GM18498 (cell line): ENCODE measurements at regions not wholly inside any gene's neighbourhood (a gene's known extent, or its start where the extent isn't known, plus 50 kb on each side); places are given as distances from the start of the nearest gene placed in this dataset.

ENCODE experiments used
- ATAC-seq: cut with Tn5 transposase; IDR thresholded peaks from one replicate; pipeline ENCODE4 v1.9.1; 2021; ENCODE audit warnings: mild to moderate bottlenecking, moderate library complexity; ENCODE audit not compliant: unreplicated experiment

- ATAC-seq, result no peak
These were observed 626.1 kb downstream of the PTPRC start for GRCh38 chr1:199264911-199265310.

GRCh38 chr1:199265319-199265718 is 626.5 kb downstream of the PTPRC start:
- no peak for ATAC-seq

GRCh38 chr1:199269241-199269640 is 630.4 kb downstream of the PTPRC start:
- no peak for ATAC-seq

- ATAC-seq, result no peak
These were observed 633.3 kb downstream of the PTPRC start for GRCh38 chr1:199272139-199272544.

GRCh38 chr1:199272628-199273086 is 633.8 kb downstream of the PTPRC start:
- ATAC-seq, result peak; percentile 79

- no peak for ATAC-seq
These were observed 635.1 kb downstream of the PTPRC start for GRCh38 chr1:199273837-199274379.

- ATAC-seq, result no peak
These were observed 640.2 kb downstream of the PTPRC start for GRCh38 chr1:199279067-199279466.

- peak; percentile 59 for ATAC-seq
These were observed 641.2 kb downstream of the PTPRC start for GRCh38 chr1:199279872-199280645.

GRCh38 chr1:199282751-199283305 is 644.0 kb downstream of the PTPRC start:
- ATAC-seq, result no peak

GRCh38 chr1:199283794-199284193 is 645.0 kb downstream of the PTPRC start:
- ATAC-seq, result no peak

GRCh38 chr1:199287206-199287605 is 648.4 kb downstream of the PTPRC start:
- no peak for ATAC-seq

GRCh38 chr1:199287647-199288046 is 648.8 kb downstream of the PTPRC start:
- ATAC-seq, result no peak

- no peak for ATAC-seq
These were observed 651.3 kb downstream of the PTPRC start for GRCh38 chr1:199290186-199290585.

- ATAC-seq, result no peak
These were observed 652.3 kb downstream of the PTPRC start for GRCh38 chr1:199291022-199291740.

GRCh38 chr1:199292896-199293295 is 654.1 kb downstream of the PTPRC start:
- no peak for ATAC-seq

- no peak for ATAC-seq
These were observed 656.3 kb downstream of the PTPRC start for GRCh38 chr1:199295107-199295506.

GRCh38 chr1:199297174-199297573 is 658.3 kb downstream of the PTPRC start:
- ATAC-seq, result no peak

GRCh38 chr1:199297887-199298286 is 659.0 kb downstream of the PTPRC start:
- no peak for ATAC-seq

- no peak for ATAC-seq
These were observed 660.0 kb downstream of the PTPRC start for GRCh38 chr1:199298825-199299224.

- no peak for ATAC-seq
These were observed 662.8 kb downstream of the PTPRC start for GRCh38 chr1:199301472-199302217.

- no peak for ATAC-seq
These were observed 663.7 kb downstream of the PTPRC start for GRCh38 chr1:199302554-199302953.
